PC-9 (cell line): ENCODE measurements at regions not wholly inside any gene's neighbourhood (a gene's known extent, or its start where the extent isn't known, plus 50 kb on each side); places are given as distances from the start of the nearest gene placed in this dataset.

Experiments
- BruUV-seq: library from RNA; stranded (reverse); fragments of 400-500 nt; replicated peaks from 2 replicates; lab custom pipeline; 2021; lab: Mats Ljungman, UMichigan
- CTCF ChIA-PET: fragments of 300-600 bp; sonication (Branson Sonifier 250); formaldehyde crosslinking; loops from one replicate; lab custom pipeline; 2022; ENCODE audit warnings: antibody characterized with exemption; lab: Charles Lee
- POLR2A ChIA-PET: fragments of 300-600 bp; sonication (Branson Sonifier 250); formaldehyde crosslinking; loops from one replicate; lab custom pipeline; 2022; ENCODE audit warnings: antibody characterized with exemption; ENCODE audit not compliant: unreplicated experiment; lab: Charles Lee
- DNase-seq, 2 experiments: peaks; one replicate each; pipeline versions ENCODE4 v3.0.0 to v3.0.0-alpha.2; 2015 to 2022; ENCODE audit warnings: mixed read lengths in 1 of 2
- H2AFZ ChIP-seq: fragments of 200-600 bp; sonication (generic); 2 replicates; pipeline ENCODE4 v1.8.1; 2017; ENCODE audit warnings: antibody characterized with exemption
- H3F3A ChIP-seq: fragments of 200-600 bp; sonication (generic); 2 replicates; pipeline ENCODE4 v1.8.1; 2017; ENCODE audit warnings: antibody characterized with exemption, mild to moderate bottlenecking, low read depth; ENCODE audit not compliant: insufficient read depth
- H3K27ac ChIP-seq: fragments of 200-600 bp; sonication (generic); 2 replicates; pipeline ENCODE4 v1.6.1; 2016; ENCODE audit warnings: mixed run types
- H3K27me3 ChIP-seq: fragments of 200-600 bp; sonication (generic); 2 replicates; pipeline ENCODE4 v1.6.1; 2016; ENCODE audit warnings: low read depth, mixed run types; ENCODE audit not compliant: insufficient read depth
- H3K36me3 ChIP-seq: fragments of 200-600 bp; sonication (generic); 2 replicates; pipeline ENCODE4 v1.6.1; 2016; ENCODE audit warnings: low read depth, mixed run types
- H3K4me1 ChIP-seq: fragments of 200-600 bp; sonication (generic); replicated peaks from 2 replicates; pipeline ENCODE4 v1.6.1; 2016; ENCODE audit warnings: mixed run types; ENCODE audit not compliant: insufficient read depth
- H3K4me2 ChIP-seq: fragments of 200-600 bp; sonication (generic); 2 replicates; pipeline ENCODE4 v1.6.1; 2017; ENCODE audit warnings: mixed run types
- H3K4me3 ChIP-seq: fragments of 200-600 bp; sonication (generic); 2 replicates; pipeline ENCODE4 v1.6.1; 2016; ENCODE audit warnings: mixed run types
- H3K79me2 ChIP-seq: fragments of 200-600 bp; sonication (generic); 2 replicates; pipeline ENCODE4 v1.6.1; 2017; ENCODE audit warnings: low read depth, mixed run types
- H3K9me2 ChIP-seq: fragments of 200-600 bp; sonication (generic); 2 replicates; pipeline ENCODE4 v1.8.1; 2017; ENCODE audit warnings: mild to moderate bottlenecking; ENCODE audit not compliant: insufficient read depth
- H3K9me3 ChIP-seq: fragments of 200-600 bp; sonication (generic); 2 replicates; pipeline ENCODE4 v1.8.1; 2016; ENCODE audit warnings: low read depth; ENCODE audit not compliant: insufficient read depth
- H4K20me1 ChIP-seq: fragments of 200-600 bp; sonication (generic); 2 replicates; pipeline ENCODE4 v1.8.1; 2017; ENCODE audit not compliant: insufficient read depth
- CTCF ChIP-seq: fragments of 200-600 bp; sonication (generic); conservative IDR thresholded peaks from 2 replicates; pipeline ENCODE4 v1.6.1; 2017; ENCODE audit warnings: mixed run types, antibody characterized with exemption, mild to moderate bottlenecking, moderate library complexity
- EZH2 ChIP-seq: fragments of 200-600 bp; sonication (generic); IDR thresholded peaks from 2 replicates; pipeline ENCODE4 v1.8.0; 2017; ENCODE audit warnings: antibody characterized with exemption, low read depth
- intact Hi-C: fragments of 100-400 bp; cut with micrococcal nuclease; formaldehyde crosslinking; loops from one replicate; pipeline ENCODE4 v1.10.0; 2022; ENCODE audit not compliant: unreplicated experiment

DNA sequence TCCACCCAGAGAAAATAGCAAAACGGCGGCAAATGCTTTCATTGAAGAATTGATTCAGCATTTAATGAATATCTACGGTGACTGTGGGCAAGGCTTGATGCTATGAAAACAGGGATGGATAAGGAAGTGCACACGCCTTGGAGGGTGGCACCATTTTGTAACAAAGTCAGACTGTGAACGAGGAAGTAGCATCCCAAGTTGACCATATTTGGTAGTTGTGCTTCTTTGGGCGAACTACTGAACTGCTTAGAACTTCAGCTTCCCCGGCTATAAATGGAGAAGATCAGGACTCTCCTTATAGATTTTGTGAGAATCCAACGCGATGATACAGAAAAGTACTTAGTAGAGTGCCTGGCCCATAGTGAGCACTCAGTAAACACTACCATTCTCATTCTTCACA, 303.2 kb downstream of the MAF start:
- POLR2A ChIA-PET: no interaction called here
- intact Hi-C loops: no loop called here
- no peaks in the 10 kb centered on the region for H3F3A ChIP-seq

DNA sequence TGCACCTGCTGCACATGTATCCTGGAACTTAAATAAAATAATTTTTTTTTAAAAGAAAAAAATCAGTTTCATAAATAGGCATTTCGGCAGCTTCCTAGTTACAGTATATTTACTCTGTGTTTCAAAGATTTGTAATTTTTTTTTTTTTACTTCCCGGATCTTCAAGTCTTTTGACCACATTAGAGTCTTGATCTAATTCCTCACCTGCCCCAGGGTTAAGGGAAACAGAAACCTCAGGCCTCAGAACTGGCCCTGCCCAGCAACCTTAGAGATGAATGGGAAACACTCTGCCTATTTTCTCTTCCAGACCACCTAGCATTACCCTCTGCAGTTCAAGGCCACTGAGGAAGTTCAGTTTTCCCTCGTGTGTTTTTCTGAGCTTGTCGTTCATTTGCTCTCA, 304.0 kb downstream of the MAF start:
- TF ChIP-seq EZH2 (no peak), CTCF (no peak)
- no TSS peak for BruUV-seq
- Histone ChIP-seq H3K79me2 (no peaks in the 10 kb centered on the region), H2AFZ (no peak overlapping the region), H3K9me3 (no peaks in the 10 kb centered on the region), H3K4me1 (no peaks in the 10 kb centered on the region), H3F3A (no peaks in the 10 kb centered on the region), H4K20me1 (no peaks in the 10 kb centered on the region), H3K4me3 (no peak overlapping the region), H3K27me3 (peaks cover 16% of the 10 kb centered on the region; the same call in 1 of the 2 replicates), H3K4me2 (no peak overlapping the region), H3K9me2 (no peaks in the 10 kb centered on the region), H3K36me3 (no peaks in the 10 kb centered on the region), H3K27ac (no peak overlapping the region)
- intact Hi-C loops: no loop called here
- POLR2A ChIA-PET: no interaction called here
- no peak for DNase-seq
- CTCF ChIA-PET: no interaction called here

More for the DNA sequence above, 303.2 kb downstream of the MAF start:
- H3K9me2 ChIP-seq: no peaks in the 10 kb centered on the region
- BruUV-seq: no TSS peak
- no peaks in the 10 kb centered on the region for H3K79me2 ChIP-seq
- H3K36me3 ChIP-seq: no peaks in the 10 kb centered on the region
- CTCF ChIA-PET: no interaction called here
- DNase-seq: no peak
- H2AFZ ChIP-seq: no peak overlapping the region
- H4K20me1 ChIP-seq: no peaks in the 10 kb centered on the region
- no peak overlapping the region for H3K4me2 ChIP-seq
- H3K9me3 ChIP-seq: no peaks in the 10 kb centered on the region
- no peak overlapping the region for H3K27ac ChIP-seq
- H3K4me3 ChIP-seq: no peak overlapping the region
- H3K4me1 ChIP-seq: no peaks in the 10 kb centered on the region
- peaks cover 17% of the 10 kb centered on the region; the same call in 1 of the 2 replicates for H3K27me3 ChIP-seq
- no peak for TF ChIP-seq EZH2
- TF ChIP-seq CTCF: no peak

GRCh38 chr16:79295746-79296145, 304.8 kb downstream of the MAF start:
- no peaks in the 10 kb centered on the region for H3F3A ChIP-seq
- no peak overlapping the region for H3K4me3 ChIP-seq
- no peaks in the 10 kb centered on the region for H3K36me3 ChIP-seq
- BruUV-seq: no TSS peak
- H3K9me2 ChIP-seq: no peaks in the 10 kb centered on the region
- no peaks in the 10 kb centered on the region for H3K79me2 ChIP-seq
- H3K27ac ChIP-seq: no peak overlapping the region
- H3K4me1 ChIP-seq: no peaks in the 10 kb centered on the region
- CTCF ChIA-PET: no interaction called here
- no peak for TF ChIP-seq EZH2
- intact Hi-C loops: no loop called here
- no peaks in the 10 kb centered on the region for H4K20me1 ChIP-seq
- H3K4me2 ChIP-seq: no peak overlapping the region
- no peaks in the 10 kb centered on the region for H3K9me3 ChIP-seq
- peaks cover 21% of the 10 kb centered on the region; the same call in 1 of the 2 replicates for H3K27me3 ChIP-seq
- POLR2A ChIA-PET: no interaction called here
- no peak overlapping the region for H2AFZ ChIP-seq
- DNase-seq: no peak

DNA sequence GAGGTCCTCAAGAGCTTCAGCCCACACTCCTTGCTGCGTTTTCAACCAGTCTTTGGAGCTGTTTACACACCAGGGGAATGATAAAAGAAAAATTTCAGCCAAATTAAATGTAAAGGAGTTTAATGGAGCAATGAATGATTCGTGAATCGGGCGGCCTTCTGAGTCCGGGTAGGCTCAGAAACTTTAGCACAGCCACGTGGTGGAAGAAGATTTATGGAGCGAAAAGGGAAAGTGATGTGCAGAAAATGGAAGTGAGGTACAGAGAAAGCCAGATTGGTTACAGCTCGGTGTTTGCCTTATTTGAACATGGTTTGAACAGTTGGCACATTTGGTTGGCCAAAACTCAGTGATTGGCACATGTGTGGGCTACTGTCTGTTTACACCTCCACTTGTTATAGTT, 305.4 kb downstream of the MAF start:
- TF ChIP-seq EZH2: no peak
- TF ChIP-seq CTCF: no peak
- no peaks in the 10 kb centered on the region for H4K20me1 ChIP-seq
- no peak overlapping the region for H2AFZ ChIP-seq
- intact Hi-C loops: no loop called here
- no peak overlapping the region for H3K27ac ChIP-seq
- ChIA-PET POLR2A (no interaction called here), CTCF (no interaction called here)
- no peaks in the 10 kb centered on the region for H3K9me2 ChIP-seq
- BruUV-seq: no TSS peak
- no peak overlapping the region for H3K4me3 ChIP-seq
- no peak for DNase-seq
- no peaks in the 10 kb centered on the region for H3K79me2 ChIP-seq
- H3K9me3 ChIP-seq: no peaks in the 10 kb centered on the region
- H3F3A ChIP-seq: no peaks in the 10 kb centered on the region
- H3K4me2 ChIP-seq: no peak overlapping the region
- H3K27me3 ChIP-seq: peaks cover 27% of the 10 kb centered on the region; the same call in 1 of the 2 replicates
- no peaks in the 10 kb centered on the region for H3K4me1 ChIP-seq
- no peaks in the 10 kb centered on the region for H3K36me3 ChIP-seq
